ENCODE measurements at regions not wholly inside any gene's neighbourhood (a gene's known extent, or its start where the extent isn't known, plus 50 kb on each side); places are given as distances from the start of the nearest gene placed in this dataset.
"Not testable (repeated sequence)": the region's sequence is repeated elsewhere in the genome, so short reads cannot be mapped to it uniquely, and the experiment has no call there.

- Histone ChIP-seq H3K27ac (ENCODE audit: control insufficient read depth, insufficient read depth) (no peak overlapping the region), H3K36me3 (ENCODE audit: control insufficient read depth in 2 of 2, insufficient read depth in 2 of 2, low read length in 1 of 2) (no peaks in the 10 kb centered on the region), H4K20me1 (ENCODE audit: control insufficient read depth, insufficient read depth) (no peaks in the 10 kb centered on the region), H3K9me3 (replicated peaks; ENCODE audit: control insufficient read depth, insufficient read depth, low read length) (no peaks in the 10 kb centered on the region), H3K4me3 (no peak overlapping the region), H3K9ac (ENCODE audit: control insufficient read depth, insufficient read depth, low read length) (no peak overlapping the region), H2AFZ (ENCODE audit: control insufficient read depth, low read depth, low read length) (no peak overlapping the region), H3K27me3 (replicated peaks in 1 of 2; ENCODE audit: control insufficient read depth in 2 of 2, insufficient read depth in 2 of 2, low read length in 1 of 2) (0 out of 4 replicates have a peak, but pooled peaks cover 0 to 1% of the 10 kb centered on the region in 2 experiments), H3K4me1 (ENCODE audit: control insufficient read depth, insufficient read depth, low read length) (no peaks in the 10 kb centered on the region), H3K79me2 (ENCODE audit: control insufficient read depth, insufficient read depth, low read length) (no peaks in the 10 kb centered on the region), H3K4me2 (ENCODE audit: control insufficient read depth, insufficient read depth) (no peak overlapping the region)
- CTCF ChIA-PET = no interaction called here
- SMC1A ChIA-PET (ENCODE audit: uncharacterized antibody, unreplicated experiment) = no interaction called here
- no peak for ATAC-seq
- no peak for FAIRE-seq
- in situ Hi-C loops (cut with MboI) (no loop called here), intact Hi-C loops (cut with micrococcal nuclease; ENCODE audit: unreplicated experiment) (no loop called here)
- RAD21 ChIA-PET (ENCODE audit: unreplicated experiment) = no interaction called here
- no peak for DNase-seq (ENCODE audit: low read depth, low spot score)
- WGBS (ENCODE audit: insufficient coverage, insufficient replicate concordance, low lambda C conversion rate, missing lambda C conversion rate) = 44% methylated on average over 7 of the region's 7 CpGs
- TF ChIP-seq IRF4 (IDR thresholded peaks at IDR 0.05; ENCODE audit: low read depth, low read length) = no peak
- TF ChIP-seq ZNF384 (IDR thresholded peaks at IDR 0.05; ENCODE audit: borderline replicate concordance, low read depth, low read length) = no peak
- TF ChIP-seq HDGF (IDR thresholded peaks at IDR 0.05) = no peak
- no peak for TF ChIP-seq GATAD2B (conservative IDR thresholded peaks at IDR 0.05; ENCODE audit: low read depth)
- TF ChIP-seq SMC3 (IDR thresholded peaks at IDR 0.05; ENCODE audit: borderline replicate concordance, low read length) = no peak
- TF ChIP-seq HDAC6 (IDR thresholded peaks at IDR 0.05; ENCODE audit: unreplicated experiment) = no peak
- POLR2A ChIA-PET = no interaction called here
- BruUV-seq (replicated peaks) = no TSS peak
These were observed 509.4 kb downstream of the MATN1 start for GRCh38 chr1:30213936-30214335.

- in situ Hi-C loops (cut with MboI); H3K27me3 ChIP-seq (replicated peaks in 1 of 2; ENCODE audit: control insufficient read depth in 2 of 2, insufficient read depth in 2 of 2, low read length in 1 of 2); H3K79me2 ChIP-seq (ENCODE audit: control insufficient read depth, insufficient read depth, low read length); intact Hi-C loops (cut with micrococcal nuclease; ENCODE audit: unreplicated experiment); H3K4me1 ChIP-seq (ENCODE audit: control insufficient read depth, insufficient read depth, low read length); H3K36me3 ChIP-seq (ENCODE audit: control insufficient read depth in 2 of 2, insufficient read depth in 2 of 2, low read length in 1 of 2); DNase-seq (ENCODE audit: low read depth, low spot score); ATAC-seq; H3K9me3 ChIP-seq (replicated peaks; ENCODE audit: control insufficient read depth, insufficient read depth, low read length); H3K9ac ChIP-seq (ENCODE audit: control insufficient read depth, insufficient read depth, low read length); H4K20me1 ChIP-seq (ENCODE audit: control insufficient read depth, insufficient read depth); RAD21 ChIA-PET (ENCODE audit: unreplicated experiment); H3K4me3 ChIP-seq; H3K4me2 ChIP-seq (ENCODE audit: control insufficient read depth, insufficient read depth); H3K27ac ChIP-seq (ENCODE audit: control insufficient read depth, insufficient read depth); H2AFZ ChIP-seq (ENCODE audit: control insufficient read depth, low read depth, low read length); POLR2A ChIA-PET; BruUV-seq (replicated peaks); CTCF ChIA-PET; FAIRE-seq; SMC1A ChIA-PET (ENCODE audit: uncharacterized antibody, unreplicated experiment): not testable (repeated sequence)
- WGBS (ENCODE audit: insufficient coverage, insufficient replicate concordance, low lambda C conversion rate, missing lambda C conversion rate) = 0% methylated on average over 1 of the region's 1 CpG
These were observed 515.4 kb downstream of the MATN1 start for GRCh38 chr1:30207962-30208361.

GRCh38 chr1:30206631-30207030, 516.8 kb downstream of the MATN1 start:
- intact Hi-C loops (cut with micrococcal nuclease; ENCODE audit: unreplicated experiment); H3K9ac ChIP-seq (ENCODE audit: control insufficient read depth, insufficient read depth, low read length); H3K79me2 ChIP-seq (ENCODE audit: control insufficient read depth, insufficient read depth, low read length); H3K4me2 ChIP-seq (ENCODE audit: control insufficient read depth, insufficient read depth); H2AFZ ChIP-seq (ENCODE audit: control insufficient read depth, low read depth, low read length); POLR2A ChIA-PET; H3K36me3 ChIP-seq (ENCODE audit: control insufficient read depth in 2 of 2, insufficient read depth in 2 of 2, low read length in 1 of 2); BruUV-seq (replicated peaks); DNase-seq (ENCODE audit: low read depth, low spot score); H3K4me1 ChIP-seq (ENCODE audit: control insufficient read depth, insufficient read depth, low read length); ATAC-seq; H3K4me3 ChIP-seq; H3K27ac ChIP-seq (ENCODE audit: control insufficient read depth, insufficient read depth); SMC1A ChIA-PET (ENCODE audit: uncharacterized antibody, unreplicated experiment); in situ Hi-C loops (cut with MboI); FAIRE-seq; RAD21 ChIA-PET (ENCODE audit: unreplicated experiment); CTCF ChIA-PET; H4K20me1 ChIP-seq (ENCODE audit: control insufficient read depth, insufficient read depth); H3K9me3 ChIP-seq (replicated peaks; ENCODE audit: control insufficient read depth, insufficient read depth, low read length); H3K27me3 ChIP-seq (replicated peaks in 1 of 2; ENCODE audit: control insufficient read depth in 2 of 2, insufficient read depth in 2 of 2, low read length in 1 of 2): not testable (repeated sequence)
- WGBS (ENCODE audit: insufficient coverage, insufficient replicate concordance, low lambda C conversion rate, missing lambda C conversion rate) = 67% methylated on average over 5 of the region's 5 CpGs

GRCh38 chr1:30204916-30205315, 518.5 kb downstream of the MATN1 start:
- H3K9ac ChIP-seq (ENCODE audit: control insufficient read depth, insufficient read depth, low read length) = not testable (repeated sequence)

More at GRCh38 chr1:30204916-30205315, 518.5 kb downstream of the MATN1 start:
- BruUV-seq (replicated peaks); H2AFZ ChIP-seq (ENCODE audit: control insufficient read depth, low read depth, low read length); ATAC-seq; SMC1A ChIA-PET (ENCODE audit: uncharacterized antibody, unreplicated experiment); in situ Hi-C loops (cut with MboI); FAIRE-seq; H4K20me1 ChIP-seq (ENCODE audit: control insufficient read depth, insufficient read depth); H3K4me2 ChIP-seq (ENCODE audit: control insufficient read depth, insufficient read depth); RAD21 ChIA-PET (ENCODE audit: unreplicated experiment); H3K4me3 ChIP-seq; intact Hi-C loops (cut with micrococcal nuclease; ENCODE audit: unreplicated experiment); H3K9me3 ChIP-seq (replicated peaks; ENCODE audit: control insufficient read depth, insufficient read depth, low read length); DNase-seq (ENCODE audit: low read depth, low spot score); POLR2A ChIA-PET; H3K36me3 ChIP-seq (ENCODE audit: control insufficient read depth in 2 of 2, insufficient read depth in 2 of 2, low read length in 1 of 2); H3K4me1 ChIP-seq (ENCODE audit: control insufficient read depth, insufficient read depth, low read length); H3K27ac ChIP-seq (ENCODE audit: control insufficient read depth, insufficient read depth); H3K27me3 ChIP-seq (replicated peaks in 1 of 2; ENCODE audit: control insufficient read depth in 2 of 2, insufficient read depth in 2 of 2, low read length in 1 of 2); H3K79me2 ChIP-seq (ENCODE audit: control insufficient read depth, insufficient read depth, low read length); CTCF ChIA-PET: not testable (repeated sequence)
- WGBS (ENCODE audit: insufficient coverage, insufficient replicate concordance, low lambda C conversion rate, missing lambda C conversion rate) = 4% methylated on average over 5 of the region's 5 CpGs
